Neural progenitor cell (in vitro differentiated cells): ENCODE measurements at regions not wholly inside any gene's neighbourhood (a gene's known extent, or its start where the extent isn't known, plus 50 kb on each side); places are given as distances from the start of the nearest gene placed in this dataset.

ENCODE experiments used
- DNase-seq: peaks from one replicate; pipeline ENCODE4 v3.0.0-alpha.2; 2016; ENCODE audit warnings: low spot score
- H2AFZ ChIP-seq: fragments of 200-600 bp; sonication (generic); replicated peaks from 2 replicates; pipeline ENCODE4 v1.6.1; 2016; ENCODE audit warnings: antibody characterized with exemption
- H3F3A ChIP-seq: fragments of 200-600 bp; sonication (generic); 2 replicates; pipeline ENCODE4 v1.6.1; 2016; ENCODE audit warnings: antibody characterized with exemption, low read depth
- H3K27ac ChIP-seq: fragments of 200-600 bp; sonication (generic); 2 replicates; pipeline ENCODE4 v1.5.1; 2016; ENCODE audit warnings: mild to moderate bottlenecking
- H3K27me3 ChIP-seq: fragments of 200-600 bp; sonication (generic); 2 replicates; pipeline ENCODE4 v1.6.1; 2016; ENCODE audit warnings: mild to moderate bottlenecking, moderate library complexity
- H3K36me3 ChIP-seq: fragments of 200-600 bp; sonication (generic); 2 replicates; pipeline ENCODE4 v1.5.1; 2016
- H3K4me1 ChIP-seq: fragments of 200-600 bp; sonication (generic); 2 replicates; pipeline ENCODE4 v1.6.1; 2016; ENCODE audit warnings: mixed run types
- H3K4me2 ChIP-seq: fragments of 200-600 bp; sonication (generic); 2 replicates; pipeline ENCODE4 v1.6.1; 2016
- H3K4me3 ChIP-seq: fragments of 200-600 bp; sonication (generic); 2 replicates; pipeline ENCODE4 v1.5.1; 2016
- H3K79me2 ChIP-seq: fragments of 200-600 bp; sonication (generic); 2 replicates; pipeline ENCODE4 v1.6.1; 2016; ENCODE audit warnings: low read depth
- H3K9ac ChIP-seq: fragments of 200-600 bp; sonication (generic); 2 replicates; pipeline ENCODE4 v1.6.1; 2016
- H3K9me3 ChIP-seq: fragments of 200-600 bp; sonication (generic); 2 replicates; pipeline ENCODE4 v1.5.1; 2016; ENCODE audit warnings: low read depth
- H4K20me1 ChIP-seq: fragments of 200-600 bp; sonication (generic); 2 replicates; pipeline ENCODE4 v1.6.1; 2016; ENCODE audit warnings: low read depth
- H3K27ac Mint-ChIP-seq: 3 replicates; pipeline ENCODE4 v1.8.0; 2021; ENCODE audit warnings: mixed read lengths
- H3K27me3 Mint-ChIP-seq: 2 replicates; pipeline ENCODE4 v1.8.0; 2022; ENCODE audit warnings: low read depth, mild to moderate bottlenecking, inconsistent platforms, moderate library complexity, mixed read lengths; ENCODE audit not compliant: insufficient read depth
- H3K36me3 Mint-ChIP-seq: 3 replicates; pipeline ENCODE4 v1.8.0; 2021; ENCODE audit warnings: mixed read lengths
- H3K4me1 Mint-ChIP-seq: 3 replicates; pipeline ENCODE4 v1.8.0; 2021; ENCODE audit warnings: mixed read lengths
- H3K4me3 Mint-ChIP-seq: 3 replicates; pipeline ENCODE4 v1.8.0; 2021; ENCODE audit warnings: mild to moderate bottlenecking, moderate library complexity, mixed read lengths
- H3K9me3 Mint-ChIP-seq: 3 replicates; pipeline ENCODE4 v1.8.0; 2020; ENCODE audit warnings: mixed read lengths
- CTCF ChIP-seq: fragments of 200-600 bp; sonication (generic); IDR thresholded peaks from 2 replicates; pipeline ENCODE4 v1.5.1; 2017; ENCODE audit warnings: antibody characterized with exemption, mild to moderate bottlenecking
- EZH2 ChIP-seq: fragments of 200-600 bp; sonication (generic); IDR thresholded peaks from 2 replicates; pipeline ENCODE4 v1.6.1; 2017; ENCODE audit warnings: antibody characterized with exemption, mild to moderate bottlenecking, moderate library complexity
- EZH2phosphoT487 ChIP-seq: fragments of 200-600 bp; sonication (generic); IDR thresholded peaks from 2 replicates; pipeline ENCODE4 v1.6.1; 2017; ENCODE audit warnings: antibody characterized with exemption

GRCh38 chr5:73298772-73299630 is 126.0 kb downstream of the TMEM174 start:
- Mint-ChIP-seq H3K9me3 (peaks cover 3% of the 10 kb centered on the region), H3K27ac (peak overlapping the region; percentile 47), H3K36me3 (peaks cover 1% of the 10 kb centered on the region), H3K27me3 (peaks cover 74% of the 10 kb centered on the region), H3K4me1 (peaks cover 25% of the 10 kb centered on the region), H3K4me3 (peak overlapping the region; percentile 77)
- peak; percentile 84 for DNase-seq
- Histone ChIP-seq H3K4me1 (peaks cover 40% of the 10 kb centered on the region), H3K4me2 (peak overlapping the region; percentile 72), H2AFZ (no peak overlapping the region), H4K20me1 (peaks cover 71% of the 10 kb centered on the region), H3F3A (peaks cover 23% of the 10 kb centered on the region), H3K79me2 (no peaks in the 10 kb centered on the region), H3K36me3 (no peaks in the 10 kb centered on the region), H3K27ac (no peak overlapping the region), H3K9ac (no peak overlapping the region), H3K9me3 (no peaks in the 10 kb centered on the region), H3K4me3 (peak overlapping the region; percentile 31), H3K27me3 (peaks cover 100% of the 10 kb centered on the region)
- TF ChIP-seq EZH2phosphoT487 (peak; percentile 57), CTCF (peak; percentile 58), EZH2 (peak; percentile 62)

- peak; percentile 57 for DNase-seq
- H3K4me3 ChIP-seq: peak overlapping the region; percentile 31
- H3K4me3 Mint-ChIP-seq: peak overlapping the region; percentile 77
- H3K9ac ChIP-seq: no peak overlapping the region
- H3K79me2 ChIP-seq: no peaks in the 10 kb centered on the region
- H4K20me1 ChIP-seq: peaks cover 66% of the 10 kb centered on the region
- H3K36me3 Mint-ChIP-seq: peaks cover 1% of the 10 kb centered on the region
- no peak overlapping the region for H3K27ac ChIP-seq
- no peak for TF ChIP-seq CTCF
- TF ChIP-seq EZH2phosphoT487: peak; percentile 96
- peak; percentile 98 for TF ChIP-seq EZH2
- H3K36me3 ChIP-seq: no peaks in the 10 kb centered on the region
- H3K27ac Mint-ChIP-seq: peak overlapping the region; percentile 47
- H3K9me3 ChIP-seq: no peaks in the 10 kb centered on the region
- H2AFZ ChIP-seq: no peak overlapping the region
- H3K9me3 Mint-ChIP-seq: peaks cover 3% of the 10 kb centered on the region
- peaks cover 70% of the 10 kb centered on the region for H3K27me3 Mint-ChIP-seq
- H3K4me1 ChIP-seq: peaks cover 37% of the 10 kb centered on the region
- H3K4me2 ChIP-seq: peak overlapping the region; percentile 72
- peaks cover 25% of the 10 kb centered on the region for H3K4me1 Mint-ChIP-seq
- H3K27me3 ChIP-seq: peaks cover 99% of the 10 kb centered on the region
- H3F3A ChIP-seq: peaks cover 23% of the 10 kb centered on the region
Measured at GRCh38 chr5:73298251-73298771, 125.3 kb downstream of the TMEM174 start.

GRCh38 chr5:73297430-73297829 is 124.4 kb downstream of the TMEM174 start:
- DNase-seq: no peak
- TF ChIP-seq EZH2phosphoT487: no peak
- TF ChIP-seq CTCF: peak; percentile 5
- TF ChIP-seq EZH2: no peak

More at GRCh38 chr5:73297430-73297829, 124.4 kb downstream of the TMEM174 start:
- H3K27me3 ChIP-seq: peaks cover 99% of the 10 kb centered on the region
- peaks cover 22% of the 10 kb centered on the region for H3K4me1 Mint-ChIP-seq
- H3K79me2 ChIP-seq: no peaks in the 10 kb centered on the region
- H3K27me3 Mint-ChIP-seq: peaks cover 64% of the 10 kb centered on the region
- H3K27ac Mint-ChIP-seq: no peak overlapping the region
- no peak overlapping the region for H3K4me2 ChIP-seq
- H3K36me3 ChIP-seq: no peaks in the 10 kb centered on the region
- H3K4me3 ChIP-seq: no peak overlapping the region
- peaks cover 3% of the 10 kb centered on the region for H3K9me3 Mint-ChIP-seq
- H3K36me3 Mint-ChIP-seq: no peaks in the 10 kb centered on the region
- H4K20me1 ChIP-seq: peaks cover 60% of the 10 kb centered on the region
- no peaks in the 10 kb centered on the region for H3K9me3 ChIP-seq
- H2AFZ ChIP-seq: no peak overlapping the region
- peaks cover 33% of the 10 kb centered on the region for H3K4me1 ChIP-seq
- peak overlapping the region; percentile 61 for H3K4me3 Mint-ChIP-seq
- H3F3A ChIP-seq: peaks cover 20% of the 10 kb centered on the region
- H3K9ac ChIP-seq: no peak overlapping the region
- H3K27ac ChIP-seq: no peak overlapping the region
